DOHH2 (cell line): ENCODE measurements at regions not wholly inside any gene's neighbourhood (a gene's known extent, or its start where the extent isn't known, plus 50 kb on each side); places are given as distances from the start of the nearest gene placed in this dataset.

ENCODE experiments used
- H3F3A ChIP-seq: fragments of 200-600 bp; sonication (generic), shearing (Covaris generic); 2 replicates; pipeline ENCODE4 v1.6.0; 2016; ENCODE audit warnings: antibody characterized with exemption, mild to moderate bottlenecking; ENCODE audit not compliant: control insufficient read depth, insufficient read depth
- H3K27ac ChIP-seq: fragments of 200-600 bp; sonication (generic); 2 replicates; pipeline ENCODE4 v1.5.1; 2014; ENCODE audit warnings: low read depth, mild to moderate bottlenecking, low read length, moderate library complexity
- H3K27me3 ChIP-seq: fragments of 200-600 bp; sonication (generic); 2 replicates; pipeline ENCODE4 v1.6.1; 2014; ENCODE audit warnings: mild to moderate bottlenecking, low read length, mixed read lengths; ENCODE audit not compliant: control insufficient read depth
- H3K36me3 ChIP-seq: fragments of 200-600 bp; sonication (generic); 2 replicates; pipeline ENCODE4 v1.6.1; 2014; ENCODE audit warnings: mild to moderate bottlenecking, low read length, moderate library complexity, mixed read lengths; ENCODE audit not compliant: control insufficient read depth
- H3K4me1 ChIP-seq: fragments of 200-600 bp; sonication (generic); 2 replicates; pipeline ENCODE4 v1.6.1; 2014; ENCODE audit warnings: mild to moderate bottlenecking, low read length, mixed read lengths; ENCODE audit not compliant: control insufficient read depth
- H3K4me2 ChIP-seq: fragments of 200-600 bp; sonication (generic); 2 replicates; pipeline ENCODE4 v1.6.0; 2014; ENCODE audit warnings: mild to moderate bottlenecking, low read length, moderate library complexity
- H3K4me3 ChIP-seq: fragments of 200-600 bp; sonication (generic); 2 replicates; pipeline ENCODE4 v1.5.1; 2014; ENCODE audit warnings: mild to moderate bottlenecking, low read length, mixed read lengths
- H3K79me2 ChIP-seq: fragments of 200-600 bp; sonication (generic); 2 replicates; pipeline ENCODE4 v1.6.1; 2014; ENCODE audit warnings: mild to moderate bottlenecking, low read length, mixed read lengths; ENCODE audit not compliant: control insufficient read depth
- H3K9me2 ChIP-seq: fragments of 200-600 bp; sonication (generic); replicated peaks from 2 replicates; pipeline ENCODE4 v1.6.1; 2014; ENCODE audit warnings: mild to moderate bottlenecking, low read length, mixed read lengths; ENCODE audit not compliant: control insufficient read depth
- H3K9me3 ChIP-seq: fragments of 200-600 bp; sonication (generic); 2 replicates; pipeline ENCODE4 v1.6.1; 2014; ENCODE audit warnings: antibody characterized with exemption, low read length, mixed read lengths; ENCODE audit not compliant: control insufficient read depth, insufficient read depth
- H4K20me1 ChIP-seq: fragments of 200-600 bp; sonication (generic); 2 replicates; pipeline ENCODE4 v1.6.0; 2014; ENCODE audit warnings: low read depth, mild to moderate bottlenecking, antibody characterized with exemption, low read length, moderate library complexity; ENCODE audit not compliant: control insufficient read depth, insufficient read depth
- EZH2phosphoT487 ChIP-seq: fragments of 200-600 bp; sonication (generic); IDR thresholded peaks from 2 replicates; pipeline ENCODE4 v1.6.1; 2017; ENCODE audit warnings: borderline replicate concordance, mild to moderate bottlenecking, antibody characterized with exemption, low read length, moderate library complexity, mixed read lengths
- TF ChIP-seq, protein P1 (sequence below): fragments of 200-600 bp; sonication (generic); IDR thresholded peaks from one replicate; pipeline ENCODE4 v1.5.1; 2014; ENCODE audit warnings: antibody characterized with exemption, mild to moderate bottlenecking, low read depth, low read length; ENCODE audit not compliant: poor library complexity, severe bottlenecking

DNA sequence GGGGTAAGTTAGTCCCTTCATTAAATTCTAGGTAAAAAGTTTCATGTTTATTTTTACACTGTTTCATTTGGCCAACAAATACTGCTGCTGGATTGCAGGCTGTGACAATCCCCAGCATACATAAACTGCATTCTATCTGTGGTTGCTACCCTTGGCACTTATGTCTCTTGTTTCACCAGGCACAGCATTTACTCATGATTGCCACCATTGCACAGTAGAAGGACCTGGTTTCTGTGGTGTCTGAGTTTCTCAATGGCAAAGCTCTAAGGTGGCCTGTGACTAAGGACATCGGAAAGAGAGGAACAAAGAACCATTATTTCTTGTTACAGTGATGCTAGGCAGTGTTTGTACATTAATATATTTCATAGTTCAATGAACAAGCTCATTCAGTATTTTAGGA, 878.4 kb upstream of the NEGR1 start:
- no peaks in the 10 kb centered on the region for H4K20me1 ChIP-seq
- no peaks in the 10 kb centered on the region for H3K9me2 ChIP-seq
- no peak overlapping the region for H3K27ac ChIP-seq
- H3K9me3 ChIP-seq, result no peaks in the 10 kb centered on the region; the same call in 1 of the 2 replicates
- no peaks in the 10 kb centered on the region for H3K27me3 ChIP-seq
- no peaks in the 10 kb centered on the region for H3K4me1 ChIP-seq
- no peak for TF ChIP-seq EZH2phosphoT487
- TF ChIP-seq, protein P1, sequence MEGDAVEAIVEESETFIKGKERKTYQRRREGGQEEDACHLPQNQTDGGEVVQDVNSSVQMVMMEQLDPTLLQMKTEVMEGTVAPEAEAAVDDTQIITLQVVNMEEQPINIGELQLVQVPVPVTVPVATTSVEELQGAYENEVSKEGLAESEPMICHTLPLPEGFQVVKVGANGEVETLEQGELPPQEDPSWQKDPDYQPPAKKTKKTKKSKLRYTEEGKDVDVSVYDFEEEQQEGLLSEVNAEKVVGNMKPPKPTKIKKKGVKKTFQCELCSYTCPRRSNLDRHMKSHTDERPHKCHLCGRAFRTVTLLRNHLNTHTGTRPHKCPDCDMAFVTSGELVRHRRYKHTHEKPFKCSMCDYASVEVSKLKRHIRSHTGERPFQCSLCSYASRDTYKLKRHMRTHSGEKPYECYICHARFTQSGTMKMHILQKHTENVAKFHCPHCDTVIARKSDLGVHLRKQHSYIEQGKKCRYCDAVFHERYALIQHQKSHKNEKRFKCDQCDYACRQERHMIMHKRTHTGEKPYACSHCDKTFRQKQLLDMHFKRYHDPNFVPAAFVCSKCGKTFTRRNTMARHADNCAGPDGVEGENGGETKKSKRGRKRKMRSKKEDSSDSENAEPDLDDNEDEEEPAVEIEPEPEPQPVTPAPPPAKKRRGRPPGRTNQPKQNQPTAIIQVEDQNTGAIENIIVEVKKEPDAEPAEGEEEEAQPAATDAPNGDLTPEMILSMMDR, result no peak
- H3F3A ChIP-seq, result no peaks in the 10 kb centered on the region
- no peak overlapping the region for H3K4me2 ChIP-seq
- no peak overlapping the region for H3K4me3 ChIP-seq
- H3K79me2 ChIP-seq, result no peaks in the 10 kb centered on the region
- H3K36me3 ChIP-seq, result no peaks in the 10 kb centered on the region

DNA sequence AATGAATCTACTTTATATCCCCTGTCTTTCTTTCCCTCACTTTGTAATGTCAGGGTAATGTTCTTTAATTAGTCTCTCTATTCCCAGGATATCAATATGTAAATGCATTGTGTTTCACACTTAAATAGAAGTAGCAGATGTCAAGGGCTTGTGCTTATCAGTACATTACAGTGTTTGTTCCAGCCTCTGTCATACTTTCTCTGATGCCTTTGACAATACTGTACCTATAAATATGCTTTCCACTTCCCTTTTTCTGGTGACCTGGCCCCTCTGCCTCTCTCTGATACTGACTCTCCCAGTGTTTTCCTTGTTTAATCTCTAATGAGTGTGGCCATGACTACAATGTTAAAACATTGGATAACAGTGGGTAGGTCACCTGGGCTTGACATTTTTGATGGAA, 862.0 kb upstream of the NEGR1 start:
- no peaks in the 10 kb centered on the region for H4K20me1 ChIP-seq
- H3K4me1 ChIP-seq, result no peaks in the 10 kb centered on the region
- no peaks in the 10 kb centered on the region for H3K9me2 ChIP-seq
- H3K79me2 ChIP-seq, result no peaks in the 10 kb centered on the region
- no peaks in the 10 kb centered on the region for H3K27me3 ChIP-seq
- no peak overlapping the region for H3K4me2 ChIP-seq
- no peak overlapping the region for H3K27ac ChIP-seq
- H3K36me3 ChIP-seq, result no peaks in the 10 kb centered on the region
- no peaks in the 10 kb centered on the region for H3K9me3 ChIP-seq
- no peak for TF ChIP-seq EZH2phosphoT487
- TF ChIP-seq, protein P1, result no peak
- no peaks in the 10 kb centered on the region for H3F3A ChIP-seq
- H3K4me3 ChIP-seq, result no peak overlapping the region

DNA sequence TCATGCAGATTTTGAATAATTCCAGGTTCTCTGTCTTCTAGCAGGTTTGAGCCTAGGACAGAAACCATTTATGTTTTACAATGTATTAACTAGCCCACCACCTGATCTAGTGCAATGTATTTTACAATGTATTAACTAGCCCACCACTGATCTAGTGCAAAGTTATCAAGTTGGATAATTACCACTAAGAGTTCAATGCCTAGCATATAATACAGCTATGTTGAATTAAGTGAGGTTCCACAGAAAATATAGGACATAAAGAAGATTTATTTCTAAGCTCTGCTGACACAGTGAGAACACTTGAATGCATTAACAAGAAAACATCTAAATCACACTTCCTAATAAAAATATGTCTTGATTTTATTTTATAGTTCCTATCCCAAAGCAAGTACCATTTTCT, 854.6 kb upstream of the NEGR1 start:
- no peak overlapping the region for H3K27ac ChIP-seq
- no peaks in the 10 kb centered on the region for H3K9me2 ChIP-seq
- H3F3A ChIP-seq, result no peaks in the 10 kb centered on the region
- H3K4me1 ChIP-seq, result no peaks in the 10 kb centered on the region
- no peaks in the 10 kb centered on the region for H3K36me3 ChIP-seq
- TF ChIP-seq EZH2phosphoT487, result no peak
- TF ChIP-seq, protein P1, result no peak
- H4K20me1 ChIP-seq, result no peaks in the 10 kb centered on the region
- no peaks in the 10 kb centered on the region for H3K79me2 ChIP-seq
- no peaks in the 10 kb centered on the region for H3K27me3 ChIP-seq
- no peak overlapping the region for H3K4me2 ChIP-seq
- H3K9me3 ChIP-seq, result no peaks in the 10 kb centered on the region
- H3K4me3 ChIP-seq, result no peak overlapping the region

DNA sequence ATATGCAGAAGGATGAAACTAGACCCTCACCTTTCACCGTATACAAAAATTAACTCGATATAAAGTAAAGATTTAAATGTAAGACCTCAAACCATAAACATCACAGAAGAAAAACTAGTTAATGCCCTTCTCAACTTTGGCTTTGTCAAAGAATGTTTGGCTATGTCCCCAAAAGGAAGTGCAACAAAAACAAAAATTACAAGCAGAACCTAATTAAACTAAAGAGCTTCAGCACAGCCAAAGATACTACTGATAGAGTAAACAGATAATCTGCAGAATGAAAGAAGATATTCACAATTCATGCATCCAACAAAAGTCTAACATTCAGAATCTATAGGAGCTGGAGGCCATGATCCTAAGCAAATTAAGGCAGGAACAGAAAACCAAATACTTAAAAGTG, 824.6 kb upstream of the NEGR1 start:
- no peak for TF ChIP-seq EZH2phosphoT487
- TF ChIP-seq, protein P1, result no peak
- Histone ChIP-seq H3K27ac (no peak overlapping the region), H3K4me2 (no peak overlapping the region), H3K9me3 (no peaks in the 10 kb centered on the region), H3K79me2 (no peaks in the 10 kb centered on the region), H4K20me1 (no peaks in the 10 kb centered on the region), H3K36me3 (no peaks in the 10 kb centered on the region), H3K4me1 (no peaks in the 10 kb centered on the region), H3F3A (no peaks in the 10 kb centered on the region), H3K9me2 (no peaks in the 10 kb centered on the region), H3K27me3 (no peaks in the 10 kb centered on the region), H3K4me3 (no peak overlapping the region)
